8988T (cell line): ENCODE measurements at regions not wholly inside any gene's neighbourhood (a gene's known extent, or its start where the extent isn't known, plus 50 kb on each side); places are given as distances from the start of the nearest gene placed in this dataset.
"Not testable (repeated sequence)": the region's sequence is repeated elsewhere in the genome, so short reads cannot be mapped to it uniquely, and the experiment has no call there.

Source experiments
- DNase-seq: peaks from one replicate; pipeline ENCODE4 v3.0.0; 2011

DNA sequence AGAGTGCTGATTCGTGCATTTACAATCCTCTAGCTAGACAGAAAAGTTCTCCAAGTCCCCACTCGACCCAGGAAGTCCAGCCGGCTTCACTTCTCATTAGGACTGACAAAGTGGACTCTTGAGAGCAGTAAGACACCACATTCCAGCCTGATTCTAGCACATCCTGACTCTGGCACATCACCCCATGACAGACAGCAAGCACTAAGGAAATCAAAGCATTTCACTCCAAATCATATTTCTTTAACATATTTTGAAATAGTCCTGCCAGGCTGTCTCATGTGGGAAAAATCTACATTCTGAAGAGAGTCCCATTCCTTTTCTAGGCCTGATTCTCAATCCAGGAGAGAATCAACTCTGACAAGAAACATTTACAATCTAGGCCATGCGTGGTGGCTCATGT lies 478.5 kb upstream of the AMELY start:
- DNase-seq: no peak

DNA sequence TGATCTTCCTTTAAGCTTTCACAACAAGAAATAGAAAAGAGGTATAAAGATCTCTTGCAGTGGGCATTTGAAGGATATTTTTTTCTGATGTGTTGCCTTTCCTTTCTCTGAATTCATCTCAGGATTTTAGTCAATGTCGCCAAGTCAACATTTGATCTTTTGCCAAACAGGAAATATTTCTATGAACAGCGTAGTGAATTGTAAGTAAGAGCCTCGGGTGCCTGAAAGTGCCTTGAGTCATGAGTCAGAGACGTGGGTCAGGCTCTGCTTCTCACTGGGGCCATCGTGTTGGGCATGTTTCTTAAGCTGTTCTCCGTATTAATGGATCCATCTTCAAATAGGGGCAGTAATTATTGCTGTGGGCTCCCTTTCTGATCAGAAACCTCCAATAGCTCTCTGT lies 471.4 kb upstream of the AMELY start:
- DNase-seq: no peak

DNA sequence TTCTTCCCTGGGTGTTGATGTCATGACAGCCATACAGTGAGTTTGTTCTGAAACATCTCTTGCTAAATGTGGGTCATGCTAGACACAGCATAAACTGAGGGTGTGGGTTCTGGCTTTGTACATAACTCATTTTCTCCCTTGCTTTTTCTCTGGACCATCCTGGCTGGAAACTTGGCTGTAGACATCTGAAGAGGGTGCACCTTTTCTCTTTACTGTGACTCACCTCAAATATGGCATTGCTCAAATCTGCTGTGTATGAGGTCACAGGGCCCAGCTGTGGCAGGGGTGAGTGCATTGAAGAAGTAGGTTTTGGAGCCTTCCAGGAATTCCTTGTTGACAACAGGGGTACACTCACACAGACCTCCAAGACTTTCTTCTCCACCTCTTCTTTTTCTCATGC lies 465.5 kb upstream of the AMELY start:
- no peak for DNase-seq

DNA sequence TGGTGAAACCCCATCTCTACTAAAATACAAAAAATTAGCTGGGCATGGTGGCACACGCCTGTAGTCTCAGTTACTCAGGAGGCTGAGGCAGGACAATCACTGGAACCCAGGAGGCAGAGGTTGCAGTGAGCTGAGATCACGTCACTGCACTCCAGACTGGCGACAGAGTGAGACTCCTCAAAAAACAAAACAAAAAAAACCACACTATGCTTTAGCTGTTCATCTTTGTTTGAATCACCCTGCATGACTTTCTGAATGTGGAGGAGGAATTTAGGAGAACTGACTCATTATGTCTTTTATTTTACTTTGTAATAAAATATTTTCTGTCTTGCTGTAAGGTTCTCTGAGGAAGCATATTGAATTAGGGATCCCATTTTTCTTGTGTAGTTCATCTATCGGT lies 462.9 kb upstream of the AMELY start:
- DNase-seq: not testable (repeated sequence)

DNA sequence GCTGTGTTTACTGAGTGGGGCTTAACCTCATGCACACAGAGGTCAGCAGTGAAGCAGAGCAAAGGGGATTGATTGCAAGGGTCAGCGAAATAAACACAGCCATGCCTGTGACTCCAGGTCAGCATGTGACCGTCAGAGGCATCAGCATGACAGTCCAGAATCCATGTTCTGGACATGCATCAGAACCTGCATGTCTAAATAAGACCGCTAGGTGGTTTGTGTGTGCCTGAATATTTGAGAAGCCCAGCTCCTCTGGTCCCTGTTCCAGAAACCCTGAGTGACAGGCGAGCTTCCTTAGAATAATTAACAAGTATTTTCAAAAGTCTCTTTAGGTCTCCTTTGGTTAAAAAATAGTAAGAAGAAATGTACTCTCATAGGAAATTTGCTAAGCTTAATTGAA lies 460.4 kb upstream of the AMELY start:
- DNase-seq: not testable (repeated sequence)

DNA sequence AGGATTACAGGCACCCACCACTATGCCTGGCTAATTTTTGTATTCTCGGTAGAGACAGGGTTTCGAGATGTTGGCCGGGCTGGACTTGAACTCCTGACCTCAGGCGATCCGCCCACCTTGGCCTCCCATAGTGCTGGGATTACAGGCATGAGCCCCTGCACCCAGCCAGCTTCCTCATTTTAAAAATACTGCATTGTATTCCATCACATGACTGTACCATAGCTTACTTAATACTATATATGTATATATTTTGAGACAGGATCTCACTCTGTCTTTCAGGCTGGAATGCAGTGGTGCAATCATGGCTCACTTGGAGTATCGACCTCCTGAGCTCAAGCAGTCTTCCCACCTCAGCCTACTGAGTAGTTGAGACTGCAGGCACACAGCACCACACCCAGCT lies 459.5 kb upstream of the AMELY start:
- DNase-seq: not testable (repeated sequence)

DNA sequence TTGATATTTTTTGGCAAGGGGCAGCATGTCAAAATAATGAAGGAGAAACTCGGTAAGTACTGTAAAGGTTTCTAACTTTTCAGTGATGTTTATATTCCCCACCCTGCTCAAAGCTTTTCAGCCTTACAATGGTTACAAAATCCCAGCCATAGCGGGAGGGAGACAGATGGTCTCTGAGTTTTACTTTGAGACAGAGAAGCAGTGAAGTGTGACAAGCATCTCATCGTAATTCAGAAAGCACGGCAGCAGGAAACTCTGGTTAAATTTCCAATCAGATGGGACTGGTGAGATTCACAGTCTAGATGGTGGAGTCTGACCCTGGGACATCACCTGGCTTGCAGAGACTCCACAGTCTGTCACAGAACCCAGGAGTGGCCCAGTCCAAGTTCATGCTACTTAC lies 448.0 kb upstream of the AMELY start:
- DNase-seq: no peak

DNA sequence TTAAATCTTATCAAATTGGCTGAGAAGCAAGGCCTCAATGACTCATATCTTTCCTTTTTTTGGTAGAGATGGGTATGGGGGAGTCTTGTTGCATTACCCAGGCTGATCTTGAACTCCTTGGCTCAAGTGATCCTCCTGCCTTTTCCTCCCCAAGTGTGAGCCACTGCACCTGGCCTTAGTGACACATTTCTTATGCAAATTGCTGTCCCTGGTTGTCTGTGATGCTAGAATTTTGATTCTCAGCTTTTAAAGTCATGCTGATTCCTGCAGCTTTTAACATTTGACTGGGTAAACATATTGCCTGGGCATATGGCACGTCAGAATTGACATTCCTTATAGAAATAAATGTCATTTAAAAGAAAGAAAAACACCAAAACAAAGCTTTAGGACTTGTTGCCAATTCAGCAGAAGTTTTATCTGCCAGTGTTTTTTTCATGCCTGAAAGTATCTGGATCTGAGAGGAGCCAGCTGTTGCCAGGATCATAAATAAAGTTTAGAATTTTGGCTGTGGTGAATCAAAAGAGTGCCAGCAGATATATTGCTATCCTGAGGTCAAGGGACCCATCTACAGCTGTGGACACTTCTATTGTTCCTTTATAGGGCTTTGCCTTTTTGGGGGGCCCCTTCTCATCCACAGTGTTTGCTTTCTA lies 446.7 kb upstream of the AMELY start:
- DNase-seq: no peak

DNA sequence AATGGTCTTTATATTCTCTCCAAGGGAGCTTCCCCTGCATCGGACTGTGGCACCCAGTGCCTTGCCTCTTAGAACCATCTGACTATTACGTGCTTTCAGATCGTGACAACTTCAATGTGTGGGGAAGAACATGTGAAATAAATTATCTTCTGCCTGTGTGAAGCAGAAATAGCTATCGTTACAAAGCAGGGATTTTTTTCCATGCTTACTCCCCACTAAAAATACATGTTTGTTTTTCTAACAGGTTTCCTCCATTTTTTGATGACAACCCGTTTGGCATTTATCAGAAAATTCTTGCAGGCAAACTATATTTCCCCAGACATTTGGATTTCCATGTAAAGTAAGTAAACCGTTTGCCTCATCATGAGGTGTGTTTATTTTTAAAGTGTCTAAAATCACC lies 444.3 kb upstream of the AMELY start:
- DNase-seq: not testable (repeated sequence)

DNA sequence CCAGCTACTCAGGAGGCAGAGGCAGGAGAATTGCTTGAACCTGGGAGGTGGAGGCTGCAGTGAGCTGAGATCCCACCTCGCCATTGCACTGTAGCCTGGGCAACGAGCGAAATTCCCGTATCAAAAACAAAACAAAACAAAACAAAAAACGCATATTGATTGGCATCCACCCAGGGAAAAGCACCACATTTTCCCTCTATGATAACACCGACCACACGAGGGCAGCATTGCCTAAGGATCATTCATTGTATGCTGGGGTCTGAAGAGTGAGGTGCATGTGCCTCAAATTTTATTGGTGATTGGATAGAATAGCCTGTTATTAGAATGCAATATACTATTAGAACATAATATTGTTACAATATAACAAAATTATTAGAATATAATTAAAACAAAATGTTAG lies 433.1 kb upstream of the AMELY start:
- DNase-seq: no peak

DNA sequence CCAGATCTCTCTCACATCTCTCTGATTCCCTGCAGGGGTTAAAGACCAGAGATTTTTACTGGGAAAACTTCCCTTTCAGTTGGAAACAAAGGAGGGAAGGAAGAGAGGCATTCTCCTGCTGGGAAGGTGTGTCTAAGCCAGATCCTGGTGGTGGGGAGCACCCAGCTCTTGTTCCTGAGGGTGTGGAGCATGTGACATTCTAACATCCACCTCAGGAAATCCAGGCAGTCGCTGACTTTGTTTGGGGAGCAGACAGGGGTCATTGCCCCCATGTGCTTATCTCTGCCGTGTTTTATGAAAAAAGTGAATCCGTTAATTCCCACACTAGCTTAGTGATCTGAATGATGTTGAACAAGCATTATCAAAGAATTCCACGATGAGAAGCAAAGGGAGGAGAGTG lies 431.7 kb upstream of the AMELY start:
- DNase-seq: no peak

DNA sequence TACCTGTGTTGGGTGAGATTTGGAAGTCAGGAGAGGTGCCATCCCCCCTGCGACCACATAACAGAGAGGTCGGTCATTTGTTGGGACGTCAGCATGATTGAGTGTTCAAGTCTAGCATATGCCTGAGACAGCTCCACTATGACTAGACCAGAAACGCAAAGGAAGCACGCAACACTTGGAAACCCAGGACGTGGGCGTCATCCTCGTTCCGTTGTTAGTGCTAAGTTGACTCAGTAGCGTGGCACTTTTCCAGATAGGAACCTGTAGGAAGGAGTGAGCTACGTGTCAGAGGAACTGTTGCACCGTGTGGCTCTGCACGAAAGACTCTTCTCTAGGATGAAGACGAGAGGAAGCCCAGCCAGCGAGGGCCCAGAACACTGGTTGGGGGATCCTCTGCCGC lies 431.2 kb upstream of the AMELY start:
- not testable (repeated sequence) for DNase-seq

DNA sequence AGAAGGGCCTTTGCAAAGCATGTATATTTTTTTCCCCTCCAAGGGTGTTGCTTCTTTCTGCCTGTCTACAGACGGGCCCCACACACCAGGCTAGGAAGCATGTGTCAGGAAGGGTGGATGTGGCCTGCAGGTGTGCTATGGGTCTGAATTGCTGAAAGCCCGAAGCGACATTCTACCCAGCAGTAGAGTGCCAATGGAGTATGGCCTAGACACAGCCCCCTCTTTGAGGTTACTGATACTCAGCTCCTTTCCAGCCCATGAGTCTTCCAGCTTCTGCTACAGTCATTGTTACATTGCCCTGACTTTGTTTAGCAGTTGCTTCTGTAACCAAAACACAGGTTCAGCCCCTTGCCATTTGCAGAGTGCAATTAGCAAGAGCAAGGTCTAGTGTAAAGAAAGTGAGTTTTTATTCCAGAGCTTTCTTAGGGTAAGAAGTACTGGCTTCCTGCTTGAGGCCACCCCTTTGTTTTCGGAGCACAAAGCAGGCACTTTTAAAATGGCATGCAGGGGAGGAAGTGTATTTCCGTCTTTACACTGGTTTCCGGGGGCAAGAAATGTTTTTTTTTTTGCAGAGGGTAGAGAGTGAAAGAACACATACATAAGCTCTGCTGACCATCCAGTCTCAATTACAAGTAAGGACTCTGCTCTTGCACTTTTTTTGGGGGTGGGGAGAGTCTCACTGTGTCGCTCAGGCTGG lies 428.0 kb upstream of the AMELY start:
- no peak for DNase-seq

DNA sequence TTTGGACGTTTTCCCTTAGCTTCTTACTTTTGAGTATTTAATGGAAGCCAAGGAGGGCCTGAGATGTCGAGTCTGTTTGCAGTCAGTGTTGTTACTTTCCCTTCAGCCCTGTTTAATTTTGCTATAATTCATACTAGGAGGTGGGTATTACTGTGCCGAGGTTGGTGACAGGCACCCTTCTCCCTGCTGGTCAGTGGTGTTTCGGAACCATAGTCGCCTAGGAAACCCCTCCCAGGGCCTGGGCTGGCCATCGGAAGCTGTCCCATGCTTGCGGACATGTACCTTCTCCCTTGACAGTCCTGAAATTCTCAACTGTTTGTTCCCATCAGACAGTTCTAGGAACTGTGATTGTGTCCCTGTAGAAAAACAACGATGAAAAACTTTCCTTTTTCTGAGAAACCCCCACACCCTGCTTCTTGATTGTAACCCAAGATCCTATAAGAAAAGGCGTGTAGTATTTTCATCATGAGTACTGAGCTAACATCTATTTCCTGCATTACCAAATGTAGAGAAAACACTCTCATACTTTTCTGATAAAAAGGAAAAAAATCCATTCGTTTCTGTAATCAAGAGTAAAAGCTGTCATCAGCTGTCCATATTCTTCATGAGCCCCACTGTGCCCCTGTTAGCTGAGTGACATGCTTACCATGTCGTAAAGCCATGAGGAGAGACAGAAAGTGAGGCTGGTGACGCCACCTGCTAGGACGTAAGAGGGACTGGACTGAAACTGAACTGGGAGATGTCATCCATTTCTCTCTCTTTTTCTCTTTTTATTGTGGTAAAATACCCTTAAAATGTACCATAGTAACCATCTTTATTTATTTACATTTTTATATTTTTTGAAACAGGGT lies 424.7 kb upstream of the AMELY start:
- DNase-seq: no peak

DNA sequence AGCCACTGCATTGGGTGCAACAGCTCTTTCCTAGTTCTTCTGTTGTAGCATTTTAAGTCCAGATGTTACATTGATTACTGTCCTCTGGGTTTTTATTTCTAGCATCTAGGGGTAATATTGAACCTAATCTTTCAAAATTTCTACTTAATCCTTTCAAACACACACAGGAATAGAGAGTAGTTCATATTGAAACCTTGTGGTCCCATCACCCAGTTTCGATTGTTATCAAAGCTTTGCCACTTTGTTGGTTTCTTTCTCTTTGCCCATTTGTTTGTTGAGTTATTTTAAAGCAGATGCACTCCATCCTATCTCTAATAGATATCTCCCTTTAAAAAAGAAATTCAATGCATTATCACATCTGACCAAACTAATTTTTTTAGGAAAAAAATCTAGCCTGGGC lies 422.9 kb upstream of the AMELY start:
- no peak for DNase-seq

DNA sequence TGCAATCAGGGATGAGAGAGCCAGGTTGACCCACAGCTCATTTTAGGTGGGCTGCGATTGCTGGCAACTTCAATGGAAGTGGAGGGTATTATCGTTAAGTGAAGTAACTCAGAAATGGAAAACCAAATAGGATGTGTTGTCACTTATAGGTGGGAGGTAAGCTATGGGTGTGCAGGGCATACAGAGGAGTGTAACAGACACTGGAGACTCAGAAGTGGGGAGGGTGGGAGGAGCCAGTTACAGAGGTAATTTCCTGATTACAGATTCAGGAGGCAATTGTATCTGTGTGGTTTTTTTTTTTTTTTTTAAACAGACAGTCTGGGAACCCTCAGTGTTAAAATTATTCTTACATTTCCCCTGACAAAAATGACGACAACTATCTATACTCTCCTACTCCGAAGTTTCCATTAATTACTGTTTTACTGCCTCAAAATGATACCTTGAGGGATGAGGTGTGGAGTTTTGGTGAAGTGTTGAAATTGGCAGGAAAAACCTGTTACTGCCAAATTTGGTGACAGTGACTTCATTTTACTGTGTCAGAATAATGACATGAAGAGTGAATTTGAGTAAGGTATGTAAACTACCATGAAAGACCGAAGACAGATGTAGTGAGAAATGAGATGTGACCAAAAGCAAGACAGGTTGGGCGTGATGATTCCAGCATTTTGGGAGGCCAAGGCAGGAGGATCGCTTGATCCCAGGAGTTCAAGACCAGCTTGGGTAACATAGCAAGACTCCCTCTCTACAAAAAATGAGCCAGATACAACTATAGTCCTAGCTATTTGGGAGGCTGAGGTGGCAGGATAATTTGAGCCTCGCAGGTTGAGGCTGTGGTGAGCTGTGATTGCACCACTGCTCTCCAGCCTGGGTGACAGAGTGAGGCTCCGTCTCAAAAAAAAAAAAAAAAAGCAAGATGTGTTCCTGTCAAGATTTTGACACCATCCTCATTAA lies 415.0 kb upstream of the AMELY start:
- no peak for DNase-seq

DNA sequence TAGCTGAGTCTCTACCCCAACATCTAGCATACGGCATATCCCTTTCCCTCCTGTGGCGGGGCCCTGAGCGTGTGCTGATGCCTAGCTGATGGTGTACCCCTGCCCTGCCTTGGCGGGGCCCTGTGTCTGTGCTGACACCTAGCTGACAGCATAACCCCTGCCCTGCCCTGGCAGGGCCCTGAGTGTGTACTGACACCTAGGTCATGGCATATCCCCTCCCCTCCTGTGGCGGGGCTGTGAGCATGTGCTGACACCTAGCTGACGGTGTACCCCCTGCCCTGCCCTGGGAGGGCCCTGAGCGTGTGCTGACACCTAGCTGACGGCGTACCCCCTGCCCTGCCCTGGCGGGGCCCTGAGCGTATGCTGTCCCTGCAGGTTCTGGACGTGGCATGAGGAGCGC lies 414.0 kb upstream of the AMELY start:
- no peak for DNase-seq

DNA sequence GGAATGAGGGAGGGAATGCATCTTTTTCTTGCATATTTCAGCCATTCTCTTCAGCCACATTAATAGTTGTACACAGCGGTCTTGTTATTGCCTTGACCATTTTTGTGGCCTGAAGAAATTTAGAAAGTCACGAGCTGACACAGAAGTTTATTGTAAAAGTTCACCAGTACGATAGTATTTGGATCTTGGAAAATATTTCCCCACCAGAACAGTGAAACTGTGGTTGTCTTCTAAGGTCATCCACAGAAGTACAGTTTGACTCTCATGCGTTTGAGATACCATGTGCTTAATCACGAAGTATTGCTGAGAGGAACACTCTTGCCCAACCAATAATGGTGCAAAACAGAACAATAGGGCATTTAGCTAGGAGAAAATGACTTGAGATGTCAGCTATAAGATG lies 409.2 kb upstream of the AMELY start:
- DNase-seq: no peak

DNA sequence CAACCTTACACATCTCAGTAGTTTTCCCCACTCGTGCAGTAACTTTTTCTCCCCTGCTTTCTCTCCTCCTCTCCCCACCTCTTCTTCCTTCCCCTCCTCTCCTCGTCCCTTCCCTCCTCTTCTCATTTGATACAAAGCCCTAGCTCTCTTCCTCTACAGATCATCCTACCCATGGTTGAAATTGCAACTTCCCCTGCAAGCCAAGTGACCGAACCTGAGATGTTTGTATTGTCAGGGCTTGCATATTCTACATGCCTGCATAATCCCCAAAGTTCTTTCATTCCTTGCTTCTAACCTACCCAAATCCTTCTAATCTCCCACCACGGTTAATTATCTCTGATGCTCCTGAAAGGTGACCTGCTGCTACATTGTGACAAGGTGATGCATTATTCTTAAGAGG lies 408.6 kb upstream of the AMELY start:
- not testable (repeated sequence) for DNase-seq

DNA sequence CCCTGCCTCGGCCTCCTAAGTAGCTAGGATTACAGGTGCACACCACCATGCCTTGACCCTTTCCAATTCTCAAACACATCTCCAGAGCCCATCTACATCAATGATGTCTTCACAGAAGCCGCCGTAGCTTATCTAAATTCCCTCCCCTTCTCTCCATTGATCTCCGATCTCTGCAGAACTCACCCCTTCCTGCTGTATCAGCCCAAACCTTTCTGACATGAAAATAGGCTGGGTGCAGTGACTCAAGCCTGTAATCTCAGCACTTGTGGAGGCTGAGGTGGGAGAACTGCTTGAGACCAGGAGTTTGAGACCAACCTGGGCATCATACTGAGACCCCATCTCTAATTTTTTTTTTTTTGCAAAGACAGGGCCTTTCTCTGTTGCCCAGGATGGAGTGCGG lies 406.6 kb upstream of the AMELY start:
- DNase-seq: no peak

DNA sequence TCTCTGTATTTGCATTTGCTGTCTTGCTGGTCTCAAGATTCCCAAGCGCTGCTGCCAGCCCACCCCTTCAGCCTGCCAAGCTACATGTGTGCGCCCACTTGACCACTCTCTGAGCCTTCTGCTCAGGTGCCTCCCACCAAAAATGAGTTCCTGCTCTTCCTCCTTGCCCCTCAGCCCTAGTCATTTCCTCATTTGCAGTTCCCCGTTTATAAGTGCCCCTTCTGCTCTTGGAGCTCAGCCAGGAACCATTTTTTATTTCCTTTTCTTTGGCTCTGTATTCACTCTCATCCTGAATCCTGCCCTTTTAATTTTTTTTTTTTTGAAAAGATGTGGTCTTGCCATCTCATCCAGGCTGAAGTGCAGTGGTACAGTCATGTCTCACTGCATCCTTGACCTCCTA lies 406.0 kb upstream of the AMELY start:
- DNase-seq: no peak

DNA sequence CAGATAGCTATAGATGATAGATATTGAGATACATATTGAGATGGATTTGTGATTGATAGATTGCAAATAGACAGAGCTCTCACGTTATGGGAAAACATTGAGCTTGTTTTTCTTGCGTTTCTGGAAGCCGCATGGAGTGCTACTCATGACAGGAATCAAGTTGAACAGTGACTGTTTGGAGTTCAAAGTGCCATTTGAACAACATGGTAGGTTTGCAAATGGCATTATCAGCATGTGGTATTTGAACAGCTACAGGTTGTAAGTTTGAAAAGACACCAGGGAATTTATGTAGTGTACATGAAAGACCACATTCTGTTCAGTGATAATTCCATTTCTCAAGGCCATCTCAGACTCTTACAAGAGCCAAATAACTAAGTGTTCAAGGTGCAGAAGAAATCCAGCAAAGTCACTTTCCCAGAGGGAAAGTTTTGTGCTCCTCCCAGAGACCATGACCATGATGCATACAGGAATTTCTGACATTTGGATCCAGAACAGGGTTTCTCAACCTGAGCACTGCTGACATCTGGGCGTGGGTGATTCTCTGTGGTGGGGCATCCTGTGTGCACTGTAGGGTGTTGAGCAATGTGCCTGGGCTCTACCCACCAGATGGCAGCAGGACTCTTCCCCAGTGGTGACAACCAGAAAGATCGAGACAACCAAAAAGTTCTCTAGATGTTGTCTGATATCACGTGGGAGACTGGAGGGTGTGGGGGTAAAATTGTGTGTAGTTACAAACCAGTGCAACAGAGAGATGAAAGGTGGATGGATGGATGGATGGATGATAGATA lies 399.1 kb upstream of the AMELY start:
- DNase-seq: no peak
